Liver (tissue), 8 donors: ENCODE measurements at regions not wholly inside any gene's neighbourhood (a gene's known extent, or its start where the extent isn't known, plus 50 kb on each side); places are given as distances from the start of the nearest gene placed in this dataset.

Experiments used
- DNase-seq: peaks from one replicate; pipeline ENCODE4 v3.0.0-alpha.2; 2017; ENCODE audit warnings: low spot score
- H3K27ac ChIP-seq, 2 donors: one replicate each; pipeline ENCODE4 v1.7.0; 2013; ENCODE audit warnings: inconsistent platforms in 2 of 2, low read length in 2 of 2, control low read depth in 1 of 2, low read depth in 1 of 2, mild to moderate bottlenecking in 1 of 2
- H3K27me3 ChIP-seq, 4 donors: one replicate each; pipeline versions ENCODE4 v1.6.1 to v1.7.0; 2013; ENCODE audit warnings: low read length in 3 of 4, inconsistent platforms in 1 of 4, mild to moderate bottlenecking in 1 of 4, moderate library complexity in 1 of 4; ENCODE audit not compliant: control insufficient read depth in 4 of 4, insufficient read depth in 4 of 4
- H3K36me3 ChIP-seq, 4 donors: one replicate each; pipeline versions ENCODE4 v1.6.1 to v1.7.0; 2013; ENCODE audit warnings: low read length in 3 of 4, mild to moderate bottlenecking in 3 of 4, low read depth in 1 of 4, moderate library complexity in 1 of 4; ENCODE audit not compliant: control insufficient read depth in 4 of 4, insufficient read depth in 3 of 4
- H3K4me1 ChIP-seq, 4 donors: one replicate each; pipeline versions ENCODE4 v1.6.1 to v1.7.0; 2013; ENCODE audit warnings: low read length in 3 of 4, mild to moderate bottlenecking in 3 of 4, moderate library complexity in 1 of 4; ENCODE audit not compliant: control insufficient read depth in 4 of 4, insufficient read depth in 4 of 4
- H3K4me3 ChIP-seq, 3 donors: one replicate each; pipeline versions ENCODE4 v1.6.1 to v1.7.0; 2013; ENCODE audit warnings: low read length in 3 of 3, control low read depth in 1 of 3, low read depth in 1 of 3, mild to moderate bottlenecking in 1 of 3
- H3K9ac ChIP-seq, 2 donors: one replicate each; pipeline ENCODE4 v1.7.0; 2013; ENCODE audit warnings: low read length in 2 of 2, mild to moderate bottlenecking in 2 of 2, moderate library complexity in 2 of 2, control low read depth in 1 of 2, low read depth in 1 of 2
- H3K9me3 ChIP-seq, 4 donors: one replicate each; pipeline versions ENCODE4 v1.6.1 to v1.7.0; 2013; ENCODE audit warnings: low read length in 3 of 4; ENCODE audit not compliant: control insufficient read depth in 4 of 4
- CTCF ChIP-seq: fragments of 150-350 bp; IDR thresholded peaks from 2 replicates; pipeline ENCODE4 v1.5.1; 2017; ENCODE audit warnings: improper control_type of control experiment, low read depth, low read length; ENCODE audit not compliant: missing input control
- EGR1 ChIP-seq, 2 donors: IDR thresholded peaks; 2 replicates each; pipeline ENCODE4 v1.6.1; 2016 to 2018; ENCODE audit warnings: antibody characterized with exemption in 2 of 2, low read depth in 2 of 2
- FOXA1 ChIP-seq: IDR thresholded peaks from 2 replicates; pipeline ENCODE4 v1.6.1; 2016; ENCODE audit warnings: antibody characterized with exemption
- FOXA2 ChIP-seq: IDR thresholded peaks from 2 replicates; pipeline ENCODE4 v1.6.1; 2016; ENCODE audit warnings: antibody characterized with exemption
- GABPA ChIP-seq, 2 donors: IDR thresholded peaks in 1 of 2; conservative IDR thresholded peaks in 1 of 2; 2 replicates each; pipeline ENCODE4 v1.6.1; 2016; ENCODE audit warnings: antibody characterized with exemption in 2 of 2, mild to moderate bottlenecking in 1 of 2, moderate library complexity in 1 of 2
- HNF4A ChIP-seq, 2 donors: conservative IDR thresholded peaks; 2 replicates each; pipeline ENCODE4 v1.6.1; 2016; ENCODE audit warnings: antibody characterized with exemption in 2 of 2, mild to moderate bottlenecking in 2 of 2
- HNF4G ChIP-seq: IDR thresholded peaks from 2 replicates; pipeline ENCODE4 v1.6.1; 2016; ENCODE audit warnings: antibody characterized with exemption
- JUND ChIP-seq, 2 donors: IDR thresholded peaks; 2 replicates each; pipeline ENCODE4 v1.6.1; 2016; ENCODE audit warnings: antibody characterized with exemption in 2 of 2
- MAX ChIP-seq: IDR thresholded peaks from 2 replicates; pipeline ENCODE4 v1.6.1; 2016; ENCODE audit warnings: antibody characterized with exemption
- NR2F2 ChIP-seq: IDR thresholded peaks from 2 replicates; pipeline ENCODE4 v1.6.1; 2016; ENCODE audit warnings: antibody characterized with exemption
- RAD21 ChIP-seq, 2 donors: IDR thresholded peaks; 2 replicates each; pipeline ENCODE4 v1.6.1; 2016; ENCODE audit warnings: antibody characterized with exemption in 2 of 2, mild to moderate bottlenecking in 2 of 2
- RXRA ChIP-seq, 2 donors: IDR thresholded peaks; 2 replicates each; pipeline ENCODE4 v1.6.1; 2017 to 2018; ENCODE audit warnings: antibody characterized with exemption in 2 of 2, mild to moderate bottlenecking in 1 of 2
- SP1 ChIP-seq: IDR thresholded peaks from 2 replicates; pipeline ENCODE4 v1.6.1; 2018; ENCODE audit warnings: antibody characterized with exemption, mild to moderate bottlenecking
- TAF1 ChIP-seq: conservative IDR thresholded peaks from 2 replicates; pipeline ENCODE4 v1.6.1; 2016; ENCODE audit warnings: antibody characterized with exemption, mild to moderate bottlenecking
- YY1 ChIP-seq: IDR thresholded peaks from 2 replicates; pipeline ENCODE4 v1.6.1; 2016; ENCODE audit warnings: antibody characterized with exemption, mild to moderate bottlenecking
- ZBTB33 ChIP-seq: IDR thresholded peaks from 2 replicates; pipeline ENCODE4 v1.6.1; 2016; ENCODE audit warnings: antibody characterized with exemption
- WGBS: extraction: QIAGEN DNeasy Blood & Tissue Kit; methylation state at CpG from one replicate; pipeline ENCODE4 v1.1.7; 2013; 5-methylcytosine and 5-hydroxymethylcytosine counted together
- TF ChIP-seq, protein P1 (sequence below): IDR thresholded peaks from 2 replicates; pipeline ENCODE4 v1.6.1; 2016; ENCODE audit warnings: antibody characterized with exemption, mild to moderate bottlenecking
- TF ChIP-seq, protein P2 (sequence below): IDR thresholded peaks from 2 replicates; pipeline ENCODE4 v1.6.1; 2016; ENCODE audit warnings: antibody characterized with exemption
- donor health status: healthy.
- donor health status: healthy.
- donor health status: healthy.
- donor health status: healthy.
- donor health status: healthy.

DNA sequence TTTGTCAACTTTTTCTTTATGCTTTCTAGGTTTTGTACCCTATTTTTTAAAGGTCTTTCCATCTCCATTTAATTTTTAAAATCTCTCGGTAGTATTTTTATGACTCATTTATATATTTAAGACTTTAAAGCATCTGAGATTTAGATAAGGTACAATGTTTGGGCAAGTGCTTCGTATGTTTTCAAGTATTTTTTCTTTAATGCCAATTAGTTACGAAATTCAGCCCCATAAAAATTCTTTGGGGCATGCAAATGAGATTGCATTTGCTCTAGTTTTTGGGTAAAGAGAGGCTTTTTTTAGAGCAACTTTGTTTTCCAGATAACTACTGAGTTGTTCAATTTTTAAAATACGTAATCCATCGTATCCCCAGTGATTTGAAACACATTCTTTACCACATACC is 65.3 kb upstream of the CRHR1 start:
- Histone ChIP-seq H3K4me1 (no peaks in the 10 kb centered on the region), H3K9ac (no peak overlapping the region), H3K9me3 (no peaks in the 10 kb centered on the region), H3K36me3 (no peaks in the 10 kb centered on the region), H3K4me3 (no peak overlapping the region), H3K27me3 (no peaks in the 10 kb centered on the region), H3K27ac (no peak overlapping the region)
- TF ChIP-seq HNF4A (conservative IDR thresholded peaks at IDR 0.05): no peak
- TF ChIP-seq JUND (IDR thresholded peaks at IDR 0.05): no peak
- no peak for TF ChIP-seq TAF1
- no peak for DNase-seq
- 69% methylated on average over 5 of the region's 5 CpGs for WGBS

DNA sequence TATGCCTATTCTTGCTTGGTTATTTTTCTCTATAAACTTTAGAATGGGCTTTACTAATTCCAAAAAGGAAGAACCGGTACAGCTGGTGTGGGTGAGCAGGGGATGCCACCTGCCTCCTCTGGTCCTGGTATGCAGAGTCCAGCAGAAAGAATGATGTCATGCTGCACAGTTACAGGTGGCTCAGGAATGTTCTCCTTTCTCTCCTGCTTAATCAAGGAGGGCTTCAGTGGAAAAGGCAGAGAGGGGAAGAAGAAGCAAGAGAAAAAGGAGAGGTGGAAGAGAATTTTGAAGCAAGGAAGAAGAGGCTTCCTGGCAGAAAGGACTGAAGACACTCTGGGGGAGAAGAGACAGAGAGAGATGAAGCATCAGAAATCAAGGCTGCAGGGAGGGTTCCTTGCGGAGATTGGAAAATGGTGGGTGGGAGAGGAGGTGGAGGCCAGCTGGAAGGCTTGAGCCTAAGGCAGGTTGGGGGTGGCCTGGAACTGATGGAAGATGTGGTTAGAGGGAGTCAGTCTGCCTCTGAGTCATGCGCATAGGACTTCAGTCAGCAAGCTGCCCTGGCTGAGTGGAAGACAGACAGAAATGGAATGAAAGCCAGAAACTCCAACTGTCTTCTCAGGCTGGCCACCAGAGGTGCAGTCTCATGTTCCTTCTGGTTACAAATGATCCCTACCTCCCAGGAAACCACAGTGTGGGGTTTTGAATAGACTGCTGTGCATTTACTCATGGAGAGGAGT is 64.6 kb upstream of the CRHR1 start:
- H3K9ac ChIP-seq: no peak overlapping the region
- 74% methylated on average over 3 of the region's 3 CpGs for WGBS
- H3K27me3 ChIP-seq: peaks cover 0 to 3% (median 0%) of the 10 kb centered on the region in 4 donors
- no peaks in the 10 kb centered on the region for H3K4me1 ChIP-seq
- peaks cover 0 to 2% (median 0%) of the 10 kb centered on the region in 4 donors for H3K9me3 ChIP-seq
- no peaks in the 10 kb centered on the region for H3K36me3 ChIP-seq
- TF ChIP-seq CTCF (peak; percentile 21), YY1 (no peak)
- H3K27ac ChIP-seq: no peak overlapping the region
- DNase-seq: no peak
- H3K4me3 ChIP-seq: no peak overlapping the region

DNA sequence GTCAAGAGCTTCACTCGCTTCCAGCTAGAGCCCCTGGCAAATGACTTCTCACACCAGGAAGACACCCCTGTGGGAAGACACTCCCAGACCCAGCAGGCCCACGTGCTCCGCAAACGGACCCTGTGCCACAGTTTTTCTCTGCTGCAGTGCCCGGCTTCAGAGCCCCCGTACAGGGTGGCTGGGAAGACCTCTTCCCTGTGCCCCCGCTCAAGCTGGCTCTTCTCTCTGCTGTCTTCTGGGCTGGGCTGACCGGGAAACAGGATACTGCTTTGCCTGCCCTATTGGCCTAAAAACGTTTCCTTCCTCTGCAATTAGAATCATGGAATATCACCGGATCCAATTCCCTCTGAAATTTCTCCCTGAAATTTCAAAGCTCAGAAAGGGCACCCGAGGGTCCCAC is 63.7 kb upstream of the CRHR1 start:
- Histone ChIP-seq H3K4me3 (no peak overlapping the region), H3K9ac (no peak overlapping the region), H3K9me3 (peaks cover 0 to 2% (median 0%) of the 10 kb centered on the region in 4 donors), H3K4me1 (no peaks in the 10 kb centered on the region), H3K36me3 (no peaks in the 10 kb centered on the region), H3K27me3 (peaks cover 0 to 3% (median 0%) of the 10 kb centered on the region in 4 donors), H3K27ac (no peak overlapping the region)
- TF ChIP-seq ZBTB33 (no peak), HNF4A (conservative IDR thresholded peaks at IDR 0.05) (no peak), TAF1 (no peak), CTCF (no peak), YY1 (no peak), MAX (no peak), JUND (IDR thresholded peaks at IDR 0.05) (no peak), HNF4G (no peak), SP1 (no peak), GABPA (IDR thresholded peaks at IDR 0.05 in 1 of 2, conservative IDR thresholded peaks at IDR 0.05 in 1 of 2) (no peak), RAD21 (IDR thresholded peaks at IDR 0.05) (no peak), NR2F2 (no peak), RXRA (IDR thresholded peaks at IDR 0.05) (no peak), FOXA1 (no peak), EGR1 (IDR thresholded peaks at IDR 0.05; ENCODE audit: low read depth in 2 of 2) (no peak), FOXA2 (no peak)
- TF ChIP-seq, protein P1, sequence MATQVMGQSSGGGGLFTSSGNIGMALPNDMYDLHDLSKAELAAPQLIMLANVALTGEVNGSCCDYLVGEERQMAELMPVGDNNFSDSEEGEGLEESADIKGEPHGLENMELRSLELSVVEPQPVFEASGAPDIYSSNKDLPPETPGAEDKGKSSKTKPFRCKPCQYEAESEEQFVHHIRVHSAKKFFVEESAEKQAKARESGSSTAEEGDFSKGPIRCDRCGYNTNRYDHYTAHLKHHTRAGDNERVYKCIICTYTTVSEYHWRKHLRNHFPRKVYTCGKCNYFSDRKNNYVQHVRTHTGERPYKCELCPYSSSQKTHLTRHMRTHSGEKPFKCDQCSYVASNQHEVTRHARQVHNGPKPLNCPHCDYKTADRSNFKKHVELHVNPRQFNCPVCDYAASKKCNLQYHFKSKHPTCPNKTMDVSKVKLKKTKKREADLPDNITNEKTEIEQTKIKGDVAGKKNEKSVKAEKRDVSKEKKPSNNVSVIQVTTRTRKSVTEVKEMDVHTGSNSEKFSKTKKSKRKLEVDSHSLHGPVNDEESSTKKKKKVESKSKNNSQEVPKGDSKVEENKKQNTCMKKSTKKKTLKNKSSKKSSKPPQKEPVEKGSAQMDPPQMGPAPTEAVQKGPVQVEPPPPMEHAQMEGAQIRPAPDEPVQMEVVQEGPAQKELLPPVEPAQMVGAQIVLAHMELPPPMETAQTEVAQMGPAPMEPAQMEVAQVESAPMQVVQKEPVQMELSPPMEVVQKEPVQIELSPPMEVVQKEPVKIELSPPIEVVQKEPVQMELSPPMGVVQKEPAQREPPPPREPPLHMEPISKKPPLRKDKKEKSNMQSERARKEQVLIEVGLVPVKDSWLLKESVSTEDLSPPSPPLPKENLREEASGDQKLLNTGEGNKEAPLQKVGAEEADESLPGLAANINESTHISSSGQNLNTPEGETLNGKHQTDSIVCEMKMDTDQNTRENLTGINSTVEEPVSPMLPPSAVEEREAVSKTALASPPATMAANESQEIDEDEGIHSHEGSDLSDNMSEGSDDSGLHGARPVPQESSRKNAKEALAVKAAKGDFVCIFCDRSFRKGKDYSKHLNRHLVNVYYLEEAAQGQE: no peak
- TF ChIP-seq, protein P2, sequence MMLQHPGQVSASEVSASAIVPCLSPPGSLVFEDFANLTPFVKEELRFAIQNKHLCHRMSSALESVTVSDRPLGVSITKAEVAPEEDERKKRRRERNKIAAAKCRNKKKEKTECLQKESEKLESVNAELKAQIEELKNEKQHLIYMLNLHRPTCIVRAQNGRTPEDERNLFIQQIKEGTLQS: no peak
- DNase-seq: no peak
- WGBS: 76% methylated on average over 11 of the region's 11 CpGs
